ENCODE measurements at regions not wholly inside any gene's neighbourhood (a gene's known extent, or its start where the extent isn't known, plus 50 kb on each side); places are given as distances from the start of the nearest gene placed in this dataset.

DNA sequence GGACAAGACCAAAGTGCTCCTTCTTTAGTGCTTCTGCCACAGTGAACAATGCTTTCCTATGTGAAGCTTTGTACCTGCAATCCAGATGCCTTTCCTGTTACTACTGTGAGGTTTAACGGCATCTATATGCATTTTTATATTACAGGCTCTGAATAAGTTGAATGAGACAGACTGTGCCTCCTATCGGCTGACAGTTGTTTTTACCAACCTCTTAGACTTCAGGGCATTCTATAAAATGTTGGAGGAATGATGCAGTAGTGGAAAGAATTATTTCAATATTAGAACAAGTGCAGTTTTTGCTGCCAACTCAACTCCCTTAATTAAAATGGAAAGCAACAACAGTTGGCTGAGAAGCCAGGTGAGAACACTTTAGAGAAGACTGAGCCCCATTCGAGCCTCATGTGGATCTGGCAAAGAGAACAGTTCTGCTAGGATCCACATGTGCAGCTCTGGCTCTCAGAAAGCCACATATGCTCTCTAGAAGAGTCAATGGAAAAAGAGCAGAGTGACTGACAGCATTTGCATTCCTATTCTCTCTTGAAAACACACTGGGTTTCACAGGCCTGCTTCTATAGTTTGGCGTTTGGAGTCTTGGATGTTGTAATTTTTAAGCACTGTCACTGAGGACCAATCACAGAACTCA is 147.5 kb downstream of the LURAP1L start:
- in situ Hi-C loops (cut with HindIII; ENCODE audit: low pct_unique_long_range_greater_than_20kb, low sequenced_read_pairs) = no loop called here
- peak; percentile 27 for DNase-seq (ENCODE audit: low read depth, low spot score)

DNA sequence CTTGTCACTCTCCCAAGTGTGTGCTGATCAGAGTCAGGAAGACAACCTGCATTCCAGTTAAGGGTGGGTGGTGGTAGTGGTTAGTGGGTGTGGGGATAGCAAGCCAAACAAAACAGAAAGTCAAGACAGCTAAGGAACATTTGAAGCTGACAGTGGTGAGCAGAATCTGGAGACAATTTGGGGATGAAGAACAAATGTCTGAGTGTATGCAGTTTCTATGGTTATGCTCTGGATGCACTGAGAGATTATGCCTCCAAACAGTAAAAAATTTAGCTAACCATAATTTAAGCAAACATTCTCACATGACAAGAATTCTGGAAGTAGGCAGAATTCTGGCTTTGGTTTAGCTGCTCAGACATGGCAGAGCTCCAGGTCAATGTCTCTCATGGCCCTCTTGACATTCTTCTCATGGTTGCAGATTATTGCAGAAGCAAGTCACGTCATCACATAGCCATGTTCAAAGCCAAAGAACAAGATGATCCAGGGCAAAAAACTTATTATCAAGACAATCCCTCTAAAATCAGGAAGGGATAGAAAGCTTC is 148.7 kb downstream of the LURAP1L start:
- in situ Hi-C loops (cut with HindIII; ENCODE audit: low pct_unique_long_range_greater_than_20kb, low sequenced_read_pairs) = no loop called here
- no peak for DNase-seq (ENCODE audit: low read depth, low spot score)

DNA sequence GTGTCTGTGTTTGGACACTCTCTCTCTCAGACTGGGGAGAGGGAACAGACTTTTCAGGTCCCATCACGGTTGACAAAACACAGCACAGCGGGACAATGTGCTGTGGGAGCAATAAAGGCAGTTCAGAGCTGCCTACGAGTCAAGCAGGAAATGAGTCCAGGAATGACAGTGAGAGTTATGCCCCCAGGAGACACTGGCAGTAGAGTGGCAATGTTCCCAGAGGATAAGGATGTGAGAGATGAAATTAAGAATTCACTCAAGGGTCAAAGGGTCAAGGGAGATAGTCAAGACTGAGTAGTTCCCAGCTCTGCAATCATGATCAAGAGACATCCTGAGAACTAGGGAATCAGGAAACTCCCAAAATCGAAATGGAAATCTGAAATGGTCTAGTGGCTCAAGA is 156.1 kb downstream of the LURAP1L start:
- in situ Hi-C loops (cut with HindIII; ENCODE audit: low pct_unique_long_range_greater_than_20kb, low sequenced_read_pairs) = no loop called here
- DNase-seq (ENCODE audit: low read depth, low spot score) = no peak

DNA sequence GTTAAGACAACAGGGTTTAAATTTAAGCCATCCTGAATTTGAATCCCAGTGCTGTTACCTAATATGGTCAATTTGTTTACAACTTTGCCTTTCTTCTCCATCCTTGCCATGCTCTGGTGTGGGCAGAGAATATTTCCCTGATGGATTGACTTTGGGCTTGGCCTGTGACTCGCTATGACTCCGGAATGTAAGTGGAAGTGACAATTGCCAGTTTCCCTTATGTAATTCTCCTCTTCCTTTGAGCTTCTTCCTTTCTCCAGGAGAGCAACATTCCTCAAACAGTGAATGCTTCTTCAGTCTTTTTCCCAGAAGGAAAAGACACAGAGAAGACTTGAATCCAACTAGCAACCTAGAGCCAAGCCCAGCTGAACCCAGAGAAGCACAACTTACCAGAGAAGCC is 159.1 kb downstream of the LURAP1L start:
- no peak for DNase-seq (ENCODE audit: low read depth, low spot score)
- in situ Hi-C loops (cut with HindIII; ENCODE audit: low pct_unique_long_range_greater_than_20kb, low sequenced_read_pairs) = no loop called here

DNA sequence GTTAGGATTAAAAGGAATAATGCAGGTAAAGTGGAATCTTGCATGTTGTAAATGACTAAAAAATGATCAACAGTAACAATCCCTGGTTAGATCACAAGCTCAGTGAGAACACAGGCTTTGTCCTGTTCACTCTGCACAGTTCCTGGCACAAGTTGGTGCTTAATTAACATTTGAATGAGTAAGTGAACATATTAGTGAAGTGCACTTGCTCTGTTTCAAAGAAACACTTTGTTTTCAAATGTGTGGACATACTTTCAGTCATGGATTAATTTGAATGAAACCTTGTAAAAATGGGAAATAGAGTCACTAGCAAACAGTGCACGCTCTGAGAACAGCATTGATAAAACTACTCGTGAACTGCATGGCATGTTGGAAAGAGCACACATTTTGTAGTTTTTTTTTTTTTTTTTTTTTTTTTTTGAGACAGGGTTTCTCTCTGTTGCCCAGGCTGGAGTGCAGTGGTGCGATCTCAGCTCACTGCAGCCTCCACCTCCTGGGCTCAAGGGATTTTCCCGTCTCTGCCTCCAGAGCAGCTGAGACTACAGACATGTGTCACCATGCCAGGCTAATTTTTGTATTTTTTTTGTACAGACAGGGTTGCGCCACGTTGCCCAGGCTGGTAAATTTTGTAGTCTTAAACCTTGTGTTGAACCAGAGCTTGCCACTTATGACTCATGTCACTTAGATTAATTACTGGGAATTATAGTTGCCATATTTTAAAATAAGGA is 159.9 kb downstream of the LURAP1L start:
- in situ Hi-C loops (cut with HindIII; ENCODE audit: low pct_unique_long_range_greater_than_20kb, low sequenced_read_pairs) = no loop called here
- no peak for DNase-seq (ENCODE audit: low read depth, low spot score)

DNA sequence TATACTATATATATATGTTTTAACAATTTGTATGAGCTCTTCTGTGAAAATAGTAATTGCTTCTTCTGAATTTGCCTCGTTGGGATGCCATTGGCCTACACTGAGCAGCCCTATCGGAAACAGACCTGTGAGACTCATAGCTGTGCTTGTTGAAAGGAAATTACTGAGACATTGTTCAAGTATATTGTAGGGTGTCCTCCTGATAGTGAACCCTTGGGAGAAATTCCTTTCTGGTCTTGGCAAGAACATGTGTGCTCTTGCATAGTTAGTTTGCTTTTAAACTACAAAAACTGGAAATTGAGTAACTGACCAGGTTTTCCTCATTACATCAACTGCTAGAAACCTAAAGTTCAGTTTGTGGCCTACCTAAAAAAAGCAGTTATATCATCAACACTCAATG is 160.9 kb downstream of the LURAP1L start:
- no peak for DNase-seq (ENCODE audit: low read depth, low spot score)
- in situ Hi-C loops (cut with HindIII; ENCODE audit: low pct_unique_long_range_greater_than_20kb, low sequenced_read_pairs) = no loop called here

DNA sequence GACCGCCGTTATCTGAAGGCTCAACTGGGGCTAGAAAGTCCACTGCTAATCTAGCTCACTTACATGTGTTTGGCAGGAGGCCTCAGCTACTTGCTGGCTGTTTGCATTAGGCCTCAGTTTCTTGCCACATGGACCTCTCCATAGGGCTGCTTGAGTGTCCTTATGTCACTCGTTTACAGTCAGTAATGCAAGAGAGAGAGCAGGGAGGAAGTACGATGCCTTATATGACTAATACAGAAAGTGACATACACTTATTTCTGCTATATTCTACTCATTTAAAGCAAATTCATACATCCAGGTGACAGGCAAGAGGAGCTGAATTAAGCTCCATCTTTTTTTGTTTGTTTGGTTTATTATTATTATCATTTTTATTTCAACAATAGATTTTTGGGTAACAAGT is 179.6 kb downstream of the LURAP1L start:
- in situ Hi-C loops (cut with HindIII; ENCODE audit: low pct_unique_long_range_greater_than_20kb, low sequenced_read_pairs) = no loop called here
- no peak for DNase-seq (ENCODE audit: low read depth, low spot score)

DNA sequence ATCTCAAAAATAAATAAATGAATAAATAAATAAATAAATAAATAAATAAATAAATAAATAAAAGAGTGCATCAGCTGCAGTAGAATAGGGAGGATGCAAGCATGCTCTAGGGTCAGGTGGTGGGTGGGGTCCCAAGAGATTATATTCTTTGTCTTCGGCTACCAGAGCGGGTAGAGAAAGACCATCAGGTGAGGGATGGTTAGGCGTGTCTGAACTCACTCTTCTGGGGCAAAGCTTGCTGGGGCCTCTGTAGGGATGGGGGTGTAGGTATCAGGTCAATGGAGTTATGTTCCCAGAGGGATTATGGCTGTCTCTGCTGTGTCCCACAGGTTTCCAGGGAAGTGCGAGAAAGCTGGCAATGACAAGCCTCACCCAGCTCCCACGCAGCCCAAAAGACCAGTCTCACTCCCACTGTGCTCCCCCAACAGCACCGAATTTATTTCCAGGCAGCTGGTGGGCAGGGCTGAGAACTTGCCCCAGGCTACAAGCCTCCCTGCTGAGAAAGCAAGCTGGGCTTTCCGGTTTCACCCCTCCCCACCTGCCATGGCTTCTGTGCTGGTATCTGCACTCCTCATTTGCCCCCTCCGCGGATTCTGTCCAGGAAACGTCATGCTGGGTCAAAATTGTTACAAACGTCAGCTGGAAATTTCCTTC is 180.8 kb downstream of the LURAP1L start:
- in situ Hi-C loops (cut with HindIII; ENCODE audit: low pct_unique_long_range_greater_than_20kb, low sequenced_read_pairs) = no loop called here

DNA sequence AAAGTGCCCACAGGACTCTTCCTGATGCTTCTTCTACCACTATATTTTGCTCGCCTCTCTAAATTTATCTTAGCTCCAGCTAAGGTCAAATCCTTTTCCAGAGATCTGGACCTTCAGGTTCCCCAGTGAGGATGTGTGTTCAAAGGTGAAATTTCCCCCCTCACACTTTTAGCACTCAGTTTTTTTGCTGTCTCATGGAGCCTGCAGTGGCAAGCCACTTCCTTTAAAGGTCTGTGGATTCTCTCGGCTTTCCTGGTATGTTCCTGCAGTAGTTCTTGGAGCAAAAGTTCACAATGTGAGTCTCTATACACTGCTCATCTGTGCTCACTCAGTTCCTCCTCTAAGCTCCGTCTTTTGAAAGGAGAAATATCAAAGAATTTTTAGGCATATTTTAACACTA is 181.4 kb downstream of the LURAP1L start:
- in situ Hi-C loops (cut with HindIII; ENCODE audit: low pct_unique_long_range_greater_than_20kb, low sequenced_read_pairs) = no loop called here
- DNase-seq (ENCODE audit: low read depth, low spot score) = no peak

More for the DNA sequence above, 180.8 kb downstream of the LURAP1L start:
- no peak for DNase-seq (ENCODE audit: low read depth, low spot score)

DNA sequence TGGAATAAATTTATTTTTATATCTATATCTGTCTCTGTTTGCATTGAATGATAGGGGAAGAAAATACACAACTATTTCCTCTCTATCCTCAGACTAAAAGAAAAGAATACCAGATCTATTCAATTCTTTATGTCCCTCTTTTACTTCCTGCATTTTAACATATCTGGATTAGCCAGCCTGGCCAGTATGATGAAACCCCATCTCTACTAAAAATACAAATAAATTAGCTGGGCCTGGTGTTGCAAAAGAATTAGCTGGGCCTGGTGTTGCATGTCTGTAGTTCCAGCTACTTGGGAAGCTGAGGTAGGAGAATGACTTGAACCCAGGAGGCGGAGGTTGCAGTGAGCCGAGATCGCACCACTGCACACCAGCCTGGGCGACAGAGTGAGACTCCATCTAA is 182.0 kb downstream of the LURAP1L start:
- in situ Hi-C loops (cut with HindIII; ENCODE audit: low pct_unique_long_range_greater_than_20kb, low sequenced_read_pairs) = no loop called here

DNA sequence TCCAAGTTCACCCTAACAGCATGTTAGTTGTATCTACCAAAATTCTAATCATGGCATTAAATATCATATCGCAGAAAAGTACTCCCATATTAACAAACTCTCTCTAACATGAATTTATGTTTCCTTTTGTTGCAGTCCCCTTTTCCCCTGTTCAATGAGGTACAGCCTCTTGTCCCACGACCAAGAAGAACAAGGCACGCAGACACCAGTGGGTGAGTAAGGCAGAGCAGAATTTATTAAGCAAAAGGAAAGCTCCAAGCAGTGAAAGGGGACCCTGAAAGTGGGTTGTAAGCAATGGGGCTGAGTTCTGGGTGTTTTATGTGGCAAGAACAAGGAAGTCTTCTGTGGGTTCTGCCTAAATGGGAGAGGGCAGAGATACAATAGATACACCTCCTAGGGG is 183.5 kb downstream of the LURAP1L start:
- DNase-seq (ENCODE audit: low read depth, low spot score) = no peak
- in situ Hi-C loops (cut with HindIII; ENCODE audit: low pct_unique_long_range_greater_than_20kb, low sequenced_read_pairs) = no loop called here

More for the DNA sequence above, 182.0 kb downstream of the LURAP1L start:
- no peak for DNase-seq (ENCODE audit: low read depth, low spot score)

DNA sequence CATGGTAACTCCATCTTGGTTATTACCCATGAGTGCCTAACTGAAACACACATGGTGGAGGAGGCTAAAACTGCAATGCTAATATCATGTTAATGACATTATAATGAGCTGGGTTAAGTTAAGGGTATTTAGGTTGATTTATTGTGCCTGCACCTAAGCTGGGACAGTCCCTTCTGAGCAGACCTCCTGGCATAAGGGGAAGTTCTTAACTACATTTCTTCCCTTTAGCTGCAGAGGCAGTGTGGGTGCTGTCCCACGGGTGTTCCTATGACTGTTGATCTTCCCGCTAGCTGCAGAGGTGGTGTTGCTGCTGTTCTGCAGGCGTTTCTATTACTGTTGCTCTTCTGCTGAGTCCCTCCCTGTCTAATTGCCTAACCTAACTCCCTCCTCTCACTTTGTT is 183.9 kb downstream of the LURAP1L start:
- in situ Hi-C loops (cut with HindIII; ENCODE audit: low pct_unique_long_range_greater_than_20kb, low sequenced_read_pairs) = no loop called here

DNA sequence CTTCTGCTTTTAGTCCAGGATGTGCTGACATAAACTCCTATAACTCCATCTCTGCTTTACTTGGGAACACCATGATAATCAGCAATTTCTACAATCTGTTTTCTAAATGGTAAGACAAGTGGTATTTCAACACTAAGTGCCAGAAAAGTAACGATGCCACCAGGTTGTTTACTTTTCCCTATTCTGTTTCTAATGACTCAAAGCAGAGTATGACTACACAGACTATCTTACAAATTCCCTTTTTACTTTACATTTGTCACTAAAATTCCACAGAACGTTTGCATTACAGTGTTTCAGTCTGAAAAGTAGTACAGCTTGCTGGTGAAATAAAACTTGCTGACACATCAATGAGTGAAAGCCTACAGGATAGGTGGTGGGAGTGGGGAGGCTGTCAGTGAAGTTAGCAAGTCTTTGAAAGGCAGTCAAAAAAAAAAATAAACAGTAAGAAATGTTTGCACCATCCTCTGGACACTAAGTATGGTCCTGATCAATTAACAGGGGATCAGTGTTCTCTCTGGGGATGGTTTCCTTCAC is 186.5 kb downstream of the LURAP1L start:
- in situ Hi-C loops (cut with HindIII; ENCODE audit: low pct_unique_long_range_greater_than_20kb, low sequenced_read_pairs) = no loop called here
- DNase-seq (ENCODE audit: low read depth, low spot score) = no peak

More for the DNA sequence above, 183.9 kb downstream of the LURAP1L start:
- no peak for DNase-seq (ENCODE audit: low read depth, low spot score)

DNA sequence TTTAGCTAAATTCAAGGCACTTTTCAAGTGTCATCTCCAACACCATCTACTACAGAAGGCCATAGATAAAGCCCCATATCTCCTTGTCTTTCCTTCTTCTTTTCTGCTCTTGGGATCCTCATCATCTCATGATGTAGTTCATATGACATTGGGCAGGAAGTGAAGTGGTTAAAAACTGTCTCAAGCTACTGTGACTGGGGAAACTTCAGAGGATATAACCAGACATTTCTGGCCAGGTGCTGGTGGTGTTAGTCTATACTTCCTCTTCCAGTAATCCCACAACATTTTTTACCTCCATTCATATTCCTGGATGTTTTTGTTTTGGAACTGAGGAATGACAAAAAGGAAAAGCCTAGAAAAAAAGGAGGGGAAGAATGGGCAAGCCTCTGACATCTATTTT is 188.7 kb downstream of the LURAP1L start:
- in situ Hi-C loops (cut with HindIII; ENCODE audit: low pct_unique_long_range_greater_than_20kb, low sequenced_read_pairs) = no loop called here
- no peak for DNase-seq (ENCODE audit: low read depth, low spot score)

DNA sequence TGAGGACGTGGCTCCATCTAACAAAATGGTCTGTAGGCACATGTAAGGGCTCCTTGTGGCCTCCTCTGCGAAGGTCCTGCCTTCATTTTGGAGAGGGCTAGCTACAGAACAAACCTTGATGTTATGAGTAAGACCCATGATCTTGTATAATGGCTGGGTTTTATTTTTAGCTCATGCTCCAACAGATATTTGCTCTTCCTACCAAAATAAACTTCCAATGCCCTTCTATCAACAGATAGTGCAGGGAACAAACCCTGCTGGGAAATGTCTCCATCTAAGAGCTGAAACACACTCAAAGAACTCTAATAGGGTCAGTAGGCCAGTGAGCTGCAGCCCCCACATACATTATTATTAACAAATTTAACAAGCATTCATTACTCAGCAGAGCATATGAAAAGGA is 189.5 kb downstream of the LURAP1L start:
- in situ Hi-C loops (cut with HindIII; ENCODE audit: low pct_unique_long_range_greater_than_20kb, low sequenced_read_pairs) = no loop called here
- no peak for DNase-seq (ENCODE audit: low read depth, low spot score)

DNA sequence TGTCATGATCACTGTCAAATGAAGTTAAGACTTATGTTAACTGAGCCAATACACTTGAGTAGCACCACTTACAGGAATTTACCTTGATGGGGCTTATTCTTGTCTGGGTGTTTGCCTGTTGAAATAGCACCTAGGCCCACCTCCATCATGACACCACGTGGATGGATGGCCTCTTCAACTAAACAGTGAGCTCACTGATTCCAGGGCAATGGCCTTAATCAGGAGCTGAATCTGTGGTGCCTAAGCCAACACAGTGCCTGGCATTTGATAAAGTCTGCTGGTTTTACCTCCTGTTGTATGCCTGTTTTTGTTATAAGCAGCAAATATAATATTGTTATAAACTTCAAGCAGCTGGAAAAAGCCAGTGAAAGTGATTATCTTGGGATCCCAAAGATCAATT is 190.5 kb downstream of the LURAP1L start:
- no peak for DNase-seq (ENCODE audit: low read depth, low spot score)
- in situ Hi-C loops (cut with HindIII; ENCODE audit: low pct_unique_long_range_greater_than_20kb, low sequenced_read_pairs) = no loop called here

DNA sequence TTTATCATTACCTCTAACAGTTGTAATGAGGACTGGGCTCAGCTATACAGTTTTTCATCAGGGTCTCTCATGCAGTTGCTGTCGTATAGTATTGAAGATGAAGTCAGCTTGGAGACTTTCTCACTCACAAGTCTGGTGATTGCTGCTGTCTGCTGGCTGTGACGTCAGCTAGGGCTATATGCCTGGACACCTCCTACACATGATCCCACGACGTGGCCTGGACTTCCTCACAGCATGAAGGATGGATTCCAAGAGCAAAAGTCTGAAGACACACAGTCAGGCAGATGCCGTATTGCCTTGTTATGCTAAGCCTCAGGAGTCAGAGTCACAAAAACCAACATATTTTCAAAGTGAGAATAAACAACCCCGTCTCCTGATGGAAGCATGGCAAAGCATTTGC is 193.3 kb downstream of the LURAP1L start:
- no peak for DNase-seq (ENCODE audit: low read depth, low spot score)
- in situ Hi-C loops (cut with HindIII; ENCODE audit: low pct_unique_long_range_greater_than_20kb, low sequenced_read_pairs) = no loop called here
